ENCODE measurements at regions not wholly inside any gene's neighbourhood (a gene's known extent, or its start where the extent isn't known, plus 50 kb on each side); places are given as distances from the start of the nearest gene placed in this dataset.

- peak; percentile 33 for DNase-seq (ENCODE audit: low spot score)
Observed at GRCh38 chr2:12412898-12413305, 303.8 kb upstream of the TRIB2 start.

- no peak for DNase-seq (ENCODE audit: low spot score)
Observed at GRCh38 chr2:12415536-12415935, 301.2 kb upstream of the TRIB2 start.

- DNase-seq (ENCODE audit: low spot score), result peak; percentile 40
Observed at GRCh38 chr2:12416600-12416999, 300.1 kb upstream of the TRIB2 start.

GRCh38 chr2:12417786-12418185 is 298.9 kb upstream of the TRIB2 start:
- peak; percentile 22 for DNase-seq (ENCODE audit: low spot score)

- no peak for DNase-seq (ENCODE audit: low spot score)
Observed at GRCh38 chr2:12419803-12420202, 296.9 kb upstream of the TRIB2 start.

- DNase-seq (ENCODE audit: low spot score), result no peak
Observed at GRCh38 chr2:12421046-12421445, 295.7 kb upstream of the TRIB2 start.

GRCh38 chr2:12424219-12424618 is 292.5 kb upstream of the TRIB2 start:
- DNase-seq (ENCODE audit: low spot score), result no peak

GRCh38 chr2:12424809-12425208 is 291.9 kb upstream of the TRIB2 start:
- no peak for DNase-seq (ENCODE audit: low spot score)

GRCh38 chr2:12428324-12428723 is 288.4 kb upstream of the TRIB2 start:
- DNase-seq (ENCODE audit: low spot score), result no peak

GRCh38 chr2:12428786-12429185 is 287.9 kb upstream of the TRIB2 start:
- DNase-seq (ENCODE audit: low spot score), result no peak

- DNase-seq (ENCODE audit: low spot score), result no peak
Observed at GRCh38 chr2:12429779-12430406, 286.8 kb upstream of the TRIB2 start.

GRCh38 chr2:12430407-12431133 is 286.2 kb upstream of the TRIB2 start:
- DNase-seq (ENCODE audit: low spot score), result no peak

GRCh38 chr2:12432985-12433625 is 283.6 kb upstream of the TRIB2 start:
- DNase-seq (ENCODE audit: low spot score), result peak; percentile 31

GRCh38 chr2:12433626-12433990 is 283.1 kb upstream of the TRIB2 start:
- DNase-seq (ENCODE audit: low spot score), result no peak

GRCh38 chr2:12434630-12435098 is 282.1 kb upstream of the TRIB2 start:
- DNase-seq (ENCODE audit: low spot score), result no peak

GRCh38 chr2:12435430-12436222 is 281.1 kb upstream of the TRIB2 start:
- peak; percentile 38 for DNase-seq (ENCODE audit: low spot score)

GRCh38 chr2:12436483-12436882 is 280.3 kb upstream of the TRIB2 start:
- no peak for DNase-seq (ENCODE audit: low spot score)

- no peak for DNase-seq (ENCODE audit: low spot score)
Observed at GRCh38 chr2:12436935-12437561, 279.7 kb upstream of the TRIB2 start.

GRCh38 chr2:12440731-12441130 is 276.0 kb upstream of the TRIB2 start:
- no peak for DNase-seq (ENCODE audit: low spot score)

GRCh38 chr2:12441750-12442475 is 274.8 kb upstream of the TRIB2 start:
- no peak for DNase-seq (ENCODE audit: low spot score)

- DNase-seq (ENCODE audit: low spot score), result no peak
Observed at GRCh38 chr2:12442476-12442847, 274.3 kb upstream of the TRIB2 start.
